ENCODE measurements at regions not wholly inside any gene's neighbourhood (a gene's known extent, or its start where the extent isn't known, plus 50 kb on each side); places are given as distances from the start of the nearest gene placed in this dataset.

GRCh38 chr6:104014163-104014959 is 845.4 kb downstream of the HACE1 start:
- TF ChIP-seq ARNT (IDR thresholded peaks at IDR 0.05) (no peak), LEF1 (IDR thresholded peaks at IDR 0.05; ENCODE audit: borderline replicate concordance) (no peak)
